Natural killer cell (primary cell): ENCODE measurements at regions not wholly inside any gene's neighbourhood (a gene's known extent, or its start where the extent isn't known, plus 50 kb on each side); places are given as distances from the start of the nearest gene placed in this dataset.

Source experiments
- ATAC-seq, 3 donors: fragments of 150-1000 bp in 2 of 3; fragments of 200-7000 bp in 1 of 3; cut with Tn5 transposase; 1 replicate in 1 of 3; 2 replicates in 2 of 3; pipeline ENCODE4 v1.10.0; 2021; ENCODE audit warnings: mild to moderate bottlenecking in 2 of 3, moderate library complexity in 2 of 3
- DNase-seq, 2 donors: peaks; one replicate each; pipeline versions ENCODE4 v3.0.0 to v3.0.0-alpha.2; 2013 to 2021; ENCODE audit warnings: mixed read lengths in 1 of 2
- H3K27ac ChIP-seq: one replicate; pipeline ENCODE4 v1.5.1; 2013; ENCODE audit warnings: mild to moderate bottlenecking, low read length
- H3K27me3 ChIP-seq: one replicate; pipeline ENCODE4 v1.6.1; 2013; ENCODE audit warnings: low read length; ENCODE audit not compliant: control insufficient read depth, insufficient read depth
- H3K36me3 ChIP-seq: one replicate; pipeline ENCODE4 v1.6.1; 2013; ENCODE audit warnings: low read length; ENCODE audit not compliant: control insufficient read depth, insufficient read depth
- H3K4me1 ChIP-seq: one replicate; pipeline ENCODE4 v1.6.1; 2013; ENCODE audit warnings: low read length; ENCODE audit not compliant: control insufficient read depth, insufficient read depth
- H3K4me3 ChIP-seq: one replicate; pipeline ENCODE4 v1.5.1; 2013; ENCODE audit warnings: low read length
- H3K9me3 ChIP-seq: one replicate; pipeline ENCODE4 v1.6.1; 2013; ENCODE audit warnings: low read length; ENCODE audit not compliant: control insufficient read depth, insufficient read depth
- H3K27ac Mint-ChIP-seq, 2 donors: one replicate each; pipeline ENCODE4 v1.8.0; 2022; ENCODE audit warnings: mild to moderate bottlenecking in 2 of 2, mixed read lengths in 2 of 2, moderate library complexity in 1 of 2
- H3K27me3 Mint-ChIP-seq, 2 donors: one replicate each; pipeline ENCODE4 v1.8.0; 2022; ENCODE audit warnings: low read depth in 2 of 2, mixed read lengths in 2 of 2
- H3K36me3 Mint-ChIP-seq: one replicate; pipeline ENCODE4 v1.8.0; 2022; ENCODE audit warnings: mixed read lengths
- H3K4me1 Mint-ChIP-seq, 2 donors: one replicate each; pipeline ENCODE4 v1.8.0; 2022; ENCODE audit warnings: mixed read lengths in 2 of 2
- H3K4me3 Mint-ChIP-seq: one replicate; pipeline ENCODE4 v1.8.0; 2022; ENCODE audit warnings: mild to moderate bottlenecking, moderate library complexity, mixed read lengths
- H3K9me3 Mint-ChIP-seq, 2 donors: one replicate each; pipeline ENCODE4 v1.8.0; 2022; ENCODE audit warnings: mixed read lengths in 2 of 2
- CTCF ChIP-seq: fragments of 200-600 bp; IDR thresholded peaks from one replicate; pipeline ENCODE4 v1.8.0; 2022; ENCODE audit warnings: antibody characterized with exemption
- WGBS: methylation state at CpG from one replicate; pipeline ENCODE4 v1.1.7; 2013; ENCODE audit warnings: missing lambda C conversion rate; ENCODE audit not compliant: insufficient coverage; 5-methylcytosine and 5-hydroxymethylcytosine counted together
- intact Hi-C: fragments of 100-400 bp; cut with micrococcal nuclease; formaldehyde crosslinking; loops from one replicate; pipeline ENCODE4 v1.14.2; 2022

- H3K27ac Mint-ChIP-seq = no peak overlapping the region
- H3K4me3 Mint-ChIP-seq = no peak overlapping the region
- DNase-seq (no peak), ATAC-seq (no peak)
- WGBS = 79% methylated on average over 7 of the region's 7 CpGs
- H3K9me3 Mint-ChIP-seq = no peaks in the 10 kb centered on the region
- H3K4me3 ChIP-seq = no peak overlapping the region
- H3K4me1 ChIP-seq = no peaks in the 10 kb centered on the region
- H3K27ac ChIP-seq = no peak overlapping the region
- no peaks in the 10 kb centered on the region for H3K36me3 Mint-ChIP-seq
- intact Hi-C loops = no loop called here
- no peak for TF ChIP-seq CTCF
- no peaks in the 10 kb centered on the region for H3K36me3 ChIP-seq
- H3K27me3 ChIP-seq = no peaks in the 10 kb centered on the region
- H3K27me3 Mint-ChIP-seq = peaks cover 5 to 13% of the 10 kb centered on the region in 2 donors
- H3K9me3 ChIP-seq = no peaks in the 10 kb centered on the region
- H3K4me1 Mint-ChIP-seq = no peaks in the 10 kb centered on the region
These were observed 84.7 kb upstream of the PCDH8 start for GRCh38 chr13:52933099-52933498.

GRCh38 chr13:52932649-52933048 is 84.2 kb upstream of the PCDH8 start:
- Mint-ChIP-seq H3K27ac (no peak overlapping the region), H3K36me3 (no peaks in the 10 kb centered on the region), H3K4me3 (no peak overlapping the region), H3K9me3 (no peaks in the 10 kb centered on the region), H3K27me3 (peaks cover 5 to 13% of the 10 kb centered on the region in 2 donors), H3K4me1 (no peaks in the 10 kb centered on the region)
- no peak for TF ChIP-seq CTCF
- no peak overlapping the region for H3K4me3 ChIP-seq
- H3K27me3 ChIP-seq = no peaks in the 10 kb centered on the region
- ATAC-seq = no peak
- no peaks in the 10 kb centered on the region for H3K36me3 ChIP-seq
- H3K4me1 ChIP-seq = no peaks in the 10 kb centered on the region
- intact Hi-C loops = no loop called here
- H3K9me3 ChIP-seq = no peaks in the 10 kb centered on the region
- H3K27ac ChIP-seq = no peak overlapping the region
- no peak for DNase-seq
- WGBS = 79% methylated on average over 5 of the region's 6 CpGs

GRCh38 chr13:52931539-52932431 is 83.3 kb upstream of the PCDH8 start:
- 55% methylated on average over 3 of the region's 4 CpGs for WGBS
- no peaks in the 10 kb centered on the region for H3K27me3 ChIP-seq
- Mint-ChIP-seq H3K4me1 (no peaks in the 10 kb centered on the region), H3K4me3 (no peak overlapping the region), H3K27me3 (peaks cover 0 to 10% of the 10 kb centered on the region in 2 donors), H3K9me3 (no peaks in the 10 kb centered on the region), H3K36me3 (no peaks in the 10 kb centered on the region), H3K27ac (no peak overlapping the region)
- no peak overlapping the region for H3K27ac ChIP-seq
- ATAC-seq (no peak), DNase-seq (no peak)
- no peaks in the 10 kb centered on the region for H3K9me3 ChIP-seq
- TF ChIP-seq CTCF = no peak
- no peaks in the 10 kb centered on the region for H3K36me3 ChIP-seq
- no peak overlapping the region for H3K4me3 ChIP-seq
- intact Hi-C loops = no loop called here
- H3K4me1 ChIP-seq = no peaks in the 10 kb centered on the region

GRCh38 chr13:52931131-52931530 is 82.7 kb upstream of the PCDH8 start:
- intact Hi-C loops = no loop called here
- no peaks in the 10 kb centered on the region for H3K9me3 Mint-ChIP-seq
- no peak overlapping the region for H3K27ac Mint-ChIP-seq
- H3K4me1 Mint-ChIP-seq = no peaks in the 10 kb centered on the region
- no peak overlapping the region for H3K4me3 Mint-ChIP-seq
- no peaks in the 10 kb centered on the region for H3K36me3 Mint-ChIP-seq
- Histone ChIP-seq H3K27me3 (no peaks in the 10 kb centered on the region), H3K4me3 (no peak overlapping the region), H3K36me3 (no peaks in the 10 kb centered on the region), H3K4me1 (no peaks in the 10 kb centered on the region), H3K27ac (no peak overlapping the region), H3K9me3 (no peaks in the 10 kb centered on the region)
- no peak for TF ChIP-seq CTCF
- no peak for DNase-seq
- H3K27me3 Mint-ChIP-seq = peaks cover 0 to 10% of the 10 kb centered on the region in 2 donors
- ATAC-seq = no peak
- 87% methylated on average over 4 of the region's 5 CpGs for WGBS
